ENCODE measurements at regions not wholly inside any gene's neighbourhood (a gene's known extent, or its start where the extent isn't known, plus 50 kb on each side); places are given as distances from the start of the nearest gene placed in this dataset.

- TF ChIP-seq CTCF (optimal IDR thresholded peaks at IDR 0.05 in 1 of 3, IDR thresholded peaks at IDR 0.05 in 1 of 3, conservative IDR thresholded peaks at IDR 0.05 in 1 of 3; ENCODE audit: extremely low read depth in 1 of 3, insufficient read depth in 2 of 3, low read length in 3 of 3) (no peak), EZH2 (IDR thresholded peaks at IDR 0.05; ENCODE audit: low read length) (no peak)
Measured at GRCh38 chr9:106451223-106451622, 411.7 kb upstream of the ZNF462 start.
